ENCODE measurements at regions not wholly inside any gene's neighbourhood (a gene's known extent, or its start where the extent isn't known, plus 50 kb on each side); places are given as distances from the start of the nearest gene placed in this dataset.

DNA sequence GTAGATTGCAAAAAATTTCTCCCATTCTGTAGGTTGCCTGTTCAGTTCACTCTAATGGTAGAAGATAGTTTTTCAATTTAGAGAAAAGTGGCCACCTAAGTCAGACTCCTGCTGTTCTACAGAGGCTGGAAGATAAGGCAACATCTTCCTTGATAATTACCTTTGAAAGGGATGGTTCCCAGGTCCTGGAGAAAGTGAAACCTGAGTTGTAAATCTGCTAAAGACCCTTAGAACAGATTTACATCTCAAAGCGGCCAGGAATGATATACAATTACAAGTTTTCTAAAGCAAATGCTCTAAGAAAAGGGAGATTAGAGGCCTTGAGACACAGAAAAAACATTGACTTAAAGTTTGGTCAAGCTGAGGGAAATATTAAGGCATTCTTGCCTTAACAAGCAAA is 1350.2 kb upstream of the FAM98A start:
- H3K36me3 ChIP-seq = peaks cover 4% of the 10 kb centered on the region
- DNase-seq (ENCODE audit: low spot score) = no peak
- no peaks in the 10 kb centered on the region for H3K9me3 Mint-ChIP-seq
- H3K27me3 Mint-ChIP-seq (ENCODE audit: insufficient read depth, low read depth) = no peaks in the 10 kb centered on the region
- peak overlapping the region; percentile 60 for H3K27ac ChIP-seq
- no peaks in the 10 kb centered on the region for H4K20me1 ChIP-seq (ENCODE audit: low read depth)
- H3K9me3 ChIP-seq (ENCODE audit: low read depth) = no peaks in the 10 kb centered on the region
- H2AFZ ChIP-seq (replicated peaks) = no peak overlapping the region
- H3F3A ChIP-seq (ENCODE audit: low read depth) = no peaks in the 10 kb centered on the region
- H3K27ac Mint-ChIP-seq = no peak overlapping the region
- H3K4me3 Mint-ChIP-seq = no peak overlapping the region
- no peaks in the 10 kb centered on the region for H3K79me2 ChIP-seq (ENCODE audit: low read depth)
- H3K4me1 ChIP-seq = no peaks in the 10 kb centered on the region
- no peaks in the 10 kb centered on the region for H3K36me3 Mint-ChIP-seq
- H3K9ac ChIP-seq = no peak overlapping the region
- no peaks in the 10 kb centered on the region for H3K4me1 Mint-ChIP-seq
- H3K4me3 ChIP-seq = no peak overlapping the region
- H3K4me2 ChIP-seq = no peak overlapping the region
- TF ChIP-seq EZH2 (IDR thresholded peaks at IDR 0.05) (no peak), EZH2phosphoT487 (IDR thresholded peaks at IDR 0.05) (no peak)
- TF ChIP-seq, protein P1, sequence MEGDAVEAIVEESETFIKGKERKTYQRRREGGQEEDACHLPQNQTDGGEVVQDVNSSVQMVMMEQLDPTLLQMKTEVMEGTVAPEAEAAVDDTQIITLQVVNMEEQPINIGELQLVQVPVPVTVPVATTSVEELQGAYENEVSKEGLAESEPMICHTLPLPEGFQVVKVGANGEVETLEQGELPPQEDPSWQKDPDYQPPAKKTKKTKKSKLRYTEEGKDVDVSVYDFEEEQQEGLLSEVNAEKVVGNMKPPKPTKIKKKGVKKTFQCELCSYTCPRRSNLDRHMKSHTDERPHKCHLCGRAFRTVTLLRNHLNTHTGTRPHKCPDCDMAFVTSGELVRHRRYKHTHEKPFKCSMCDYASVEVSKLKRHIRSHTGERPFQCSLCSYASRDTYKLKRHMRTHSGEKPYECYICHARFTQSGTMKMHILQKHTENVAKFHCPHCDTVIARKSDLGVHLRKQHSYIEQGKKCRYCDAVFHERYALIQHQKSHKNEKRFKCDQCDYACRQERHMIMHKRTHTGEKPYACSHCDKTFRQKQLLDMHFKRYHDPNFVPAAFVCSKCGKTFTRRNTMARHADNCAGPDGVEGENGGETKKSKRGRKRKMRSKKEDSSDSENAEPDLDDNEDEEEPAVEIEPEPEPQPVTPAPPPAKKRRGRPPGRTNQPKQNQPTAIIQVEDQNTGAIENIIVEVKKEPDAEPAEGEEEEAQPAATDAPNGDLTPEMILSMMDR (IDR thresholded peaks at IDR 0.05) = no peak
- no peaks in the 10 kb centered on the region for H3K27me3 ChIP-seq

DNA sequence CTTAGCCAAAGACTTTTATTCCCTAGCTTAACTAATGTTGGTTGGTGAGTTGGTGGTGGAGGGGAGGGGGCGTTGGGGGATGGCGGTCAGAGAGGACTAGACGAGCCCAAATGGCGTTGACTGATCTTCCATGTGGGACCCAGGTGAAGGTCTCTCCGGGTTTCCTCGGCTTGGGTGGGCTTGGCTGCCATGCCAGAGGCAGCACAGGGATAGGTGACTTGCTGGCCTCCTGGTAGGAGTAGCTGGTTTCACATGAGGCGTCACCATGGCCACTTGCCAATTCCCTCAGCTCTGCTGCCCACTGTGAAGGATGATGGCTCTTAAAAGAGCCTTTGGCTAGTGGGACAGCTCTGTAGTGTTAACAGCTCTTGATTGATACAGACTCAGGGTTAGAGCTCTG is 1337.0 kb upstream of the FAM98A start:
- no peaks in the 10 kb centered on the region for H4K20me1 ChIP-seq (ENCODE audit: low read depth)
- no peak for DNase-seq (ENCODE audit: low spot score)
- no peaks in the 10 kb centered on the region for H3K4me1 Mint-ChIP-seq
- no peak overlapping the region for H3K4me3 ChIP-seq
- no peak overlapping the region for H2AFZ ChIP-seq (replicated peaks)
- H3K4me2 ChIP-seq = no peak overlapping the region
- no peak overlapping the region for H3K27ac ChIP-seq
- H3K27me3 ChIP-seq = no peaks in the 10 kb centered on the region
- H3K27ac Mint-ChIP-seq = no peak overlapping the region
- no peaks in the 10 kb centered on the region for H3K36me3 Mint-ChIP-seq
- no peaks in the 10 kb centered on the region for H3F3A ChIP-seq (ENCODE audit: low read depth)
- TF ChIP-seq EZH2phosphoT487 (IDR thresholded peaks at IDR 0.05) (no peak), EZH2 (IDR thresholded peaks at IDR 0.05) (no peak)
- TF ChIP-seq, protein P1 (IDR thresholded peaks at IDR 0.05) = no peak
- H3K9ac ChIP-seq = no peak overlapping the region
- peaks cover 2% of the 10 kb centered on the region for H3K9me3 Mint-ChIP-seq
- H3K9me3 ChIP-seq (ENCODE audit: low read depth) = no peaks in the 10 kb centered on the region
- no peaks in the 10 kb centered on the region for H3K79me2 ChIP-seq (ENCODE audit: low read depth)
- H3K4me3 Mint-ChIP-seq = no peak overlapping the region
- no peaks in the 10 kb centered on the region for H3K36me3 ChIP-seq
- H3K27me3 Mint-ChIP-seq (ENCODE audit: insufficient read depth, low read depth) = no peaks in the 10 kb centered on the region
- H3K4me1 ChIP-seq = no peaks in the 10 kb centered on the region

DNA sequence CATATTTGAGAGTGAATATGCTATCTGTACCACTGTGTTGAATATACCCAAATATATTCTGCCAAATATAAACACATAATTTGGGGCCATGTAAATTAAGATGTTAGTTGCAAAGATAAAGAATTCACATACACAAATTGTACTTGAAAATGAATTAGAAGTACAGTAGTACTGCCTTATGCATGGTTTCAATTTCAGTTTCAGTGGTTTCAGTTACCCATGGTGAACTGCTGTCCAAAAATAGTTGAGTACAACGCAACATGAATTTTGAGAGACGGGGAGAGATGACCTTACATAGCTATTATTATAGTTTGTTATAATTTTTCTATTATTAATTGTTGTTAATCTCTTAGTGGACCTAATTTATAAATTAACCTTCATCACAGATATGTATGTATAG is 1313.0 kb upstream of the FAM98A start:
- Mint-ChIP-seq H3K27ac (no peak overlapping the region), H3K9me3 (peaks cover 2% of the 10 kb centered on the region), H3K4me1 (no peaks in the 10 kb centered on the region), H3K4me3 (no peak overlapping the region), H3K27me3 (ENCODE audit: insufficient read depth, low read depth) (no peaks in the 10 kb centered on the region), H3K36me3 (no peaks in the 10 kb centered on the region)
- Histone ChIP-seq H4K20me1 (ENCODE audit: low read depth) (no peaks in the 10 kb centered on the region), H3K9me3 (ENCODE audit: low read depth) (no peaks in the 10 kb centered on the region), H3F3A (ENCODE audit: low read depth) (no peaks in the 10 kb centered on the region), H3K27me3 (no peaks in the 10 kb centered on the region), H3K79me2 (ENCODE audit: low read depth) (no peaks in the 10 kb centered on the region), H3K4me3 (no peak overlapping the region), H3K36me3 (no peaks in the 10 kb centered on the region), H3K27ac (no peak overlapping the region), H3K4me1 (no peaks in the 10 kb centered on the region), H2AFZ (replicated peaks) (no peak overlapping the region), H3K9ac (no peak overlapping the region), H3K4me2 (no peak overlapping the region)
- DNase-seq (ENCODE audit: low spot score) = no peak
- TF ChIP-seq, protein P1 (IDR thresholded peaks at IDR 0.05) = no peak
- TF ChIP-seq EZH2phosphoT487 (IDR thresholded peaks at IDR 0.05) (no peak), EZH2 (IDR thresholded peaks at IDR 0.05) (no peak)

Data from neural progenitor cell (in vitro differentiated cells).